WERI-Rb-1 (cell line): ENCODE measurements at regions not wholly inside any gene's neighbourhood (a gene's known extent, or its start where the extent isn't known, plus 50 kb on each side); places are given as distances from the start of the nearest gene placed in this dataset.

Source experiments
- DNase-seq: peaks from one replicate; pipeline ENCODE4 v3.0.0-alpha.2; 2020
- H3K27ac ChIP-seq: fragments of 250-450 bp; sonication (Bioruptor Pico); 2 replicates; pipeline ENCODE4 v1.5.1; 2020; ENCODE audit warnings: mild to moderate bottlenecking, moderate library complexity
- H3K27me3 ChIP-seq: fragments of 250-450 bp; sonication (Bioruptor Pico); 2 replicates; pipeline ENCODE4 v1.5.1; 2021; ENCODE audit warnings: mild to moderate bottlenecking, low read depth, moderate library complexity; ENCODE audit not compliant: insufficient read depth, severe bottlenecking
- H3K36me3 ChIP-seq: fragments of 250-450 bp; sonication (Bioruptor Pico); 2 replicates; pipeline ENCODE4 v1.5.1; 2020; ENCODE audit warnings: mild to moderate bottlenecking, moderate library complexity
- H3K4me3 ChIP-seq: 2 replicates; pipeline ENCODE4 v1.5.1; 2011; ENCODE audit warnings: low read depth, mild to moderate bottlenecking, control low read depth, low read length
- H3K9me3 ChIP-seq: fragments of 250-450 bp; sonication (Bioruptor Pico); 2 replicates; pipeline ENCODE4 v1.5.1; 2021; ENCODE audit warnings: mild to moderate bottlenecking, moderate library complexity; ENCODE audit not compliant: severe bottlenecking
- TF ChIP-seq, protein P1 (sequence below): IDR thresholded peaks from 2 replicates; pipeline ENCODE4 v1.5.1; 2011; ENCODE audit warnings: low read depth, mild to moderate bottlenecking, control low read depth, inconsistent platforms, low read length

GRCh38 chr5:60368100-60368499, 331.9 kb downstream of the DEPDC1B start:
- TF ChIP-seq, protein P1, sequence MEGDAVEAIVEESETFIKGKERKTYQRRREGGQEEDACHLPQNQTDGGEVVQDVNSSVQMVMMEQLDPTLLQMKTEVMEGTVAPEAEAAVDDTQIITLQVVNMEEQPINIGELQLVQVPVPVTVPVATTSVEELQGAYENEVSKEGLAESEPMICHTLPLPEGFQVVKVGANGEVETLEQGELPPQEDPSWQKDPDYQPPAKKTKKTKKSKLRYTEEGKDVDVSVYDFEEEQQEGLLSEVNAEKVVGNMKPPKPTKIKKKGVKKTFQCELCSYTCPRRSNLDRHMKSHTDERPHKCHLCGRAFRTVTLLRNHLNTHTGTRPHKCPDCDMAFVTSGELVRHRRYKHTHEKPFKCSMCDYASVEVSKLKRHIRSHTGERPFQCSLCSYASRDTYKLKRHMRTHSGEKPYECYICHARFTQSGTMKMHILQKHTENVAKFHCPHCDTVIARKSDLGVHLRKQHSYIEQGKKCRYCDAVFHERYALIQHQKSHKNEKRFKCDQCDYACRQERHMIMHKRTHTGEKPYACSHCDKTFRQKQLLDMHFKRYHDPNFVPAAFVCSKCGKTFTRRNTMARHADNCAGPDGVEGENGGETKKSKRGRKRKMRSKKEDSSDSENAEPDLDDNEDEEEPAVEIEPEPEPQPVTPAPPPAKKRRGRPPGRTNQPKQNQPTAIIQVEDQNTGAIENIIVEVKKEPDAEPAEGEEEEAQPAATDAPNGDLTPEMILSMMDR, result no peak
- Histone ChIP-seq H3K27me3 (no peaks in the 10 kb centered on the region), H3K36me3 (no peaks in the 10 kb centered on the region), H3K4me3 (no peak overlapping the region), H3K9me3 (no peaks in the 10 kb centered on the region), H3K27ac (no peak overlapping the region)
- DNase-seq, result no peak

DNA sequence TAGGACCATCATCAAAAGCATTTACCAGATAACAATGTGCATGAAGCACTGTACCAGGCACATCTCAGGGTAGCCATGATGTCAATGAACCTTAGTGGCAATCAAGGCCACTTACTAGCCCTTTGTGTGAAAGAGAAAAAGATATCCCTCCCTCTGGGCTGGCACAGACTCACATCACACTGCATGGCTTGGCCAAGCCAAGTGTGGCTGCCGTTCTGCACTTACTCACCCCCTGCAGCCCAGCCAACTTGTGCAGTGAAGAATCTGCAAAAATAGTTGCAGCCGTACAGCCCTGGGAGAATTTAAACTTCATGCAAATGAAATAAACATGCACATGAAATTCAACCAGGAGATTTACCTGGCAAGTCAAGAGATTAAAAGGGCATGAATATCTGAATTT, 333.5 kb downstream of the DEPDC1B start:
- TF ChIP-seq, protein P1, result no peak
- H3K36me3 ChIP-seq, result no peaks in the 10 kb centered on the region
- H3K27ac ChIP-seq, result no peak overlapping the region
- no peak for DNase-seq
- H3K4me3 ChIP-seq, result no peak overlapping the region
- H3K27me3 ChIP-seq, result no peaks in the 10 kb centered on the region
- H3K9me3 ChIP-seq, result no peaks in the 10 kb centered on the region

DNA sequence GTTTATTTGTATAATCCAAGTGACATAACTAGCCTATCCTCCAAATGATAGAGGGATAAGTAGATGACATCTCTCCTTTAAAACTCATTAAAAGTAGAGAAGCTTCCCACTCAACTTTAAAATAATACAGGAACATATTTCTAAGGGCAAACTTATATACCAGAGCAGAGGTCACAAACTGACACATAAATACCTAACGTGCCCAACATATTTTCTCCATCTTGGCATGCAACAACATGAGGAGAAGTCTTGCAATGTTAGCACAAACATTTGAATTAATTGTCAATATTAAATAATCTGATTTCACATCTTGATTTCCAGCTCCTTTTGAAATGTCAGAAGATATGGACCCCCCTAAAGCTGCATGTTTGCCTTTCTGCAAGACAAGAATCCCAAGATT, 335.0 kb downstream of the DEPDC1B start:
- TF ChIP-seq, protein P1, result no peak
- H3K27me3 ChIP-seq, result no peaks in the 10 kb centered on the region
- no peaks in the 10 kb centered on the region for H3K36me3 ChIP-seq
- no peak for DNase-seq
- no peak overlapping the region for H3K27ac ChIP-seq
- no peaks in the 10 kb centered on the region for H3K9me3 ChIP-seq
- no peak overlapping the region for H3K4me3 ChIP-seq

- TF ChIP-seq, protein P1, result no peak
- Histone ChIP-seq H3K27ac (no peak overlapping the region), H3K4me3 (no peak overlapping the region), H3K27me3 (no peaks in the 10 kb centered on the region), H3K9me3 (no peaks in the 10 kb centered on the region), H3K36me3 (no peaks in the 10 kb centered on the region)
- DNase-seq, result no peak
Measured at GRCh38 chr5:60362158-60362557, 337.8 kb downstream of the DEPDC1B start.

DNA sequence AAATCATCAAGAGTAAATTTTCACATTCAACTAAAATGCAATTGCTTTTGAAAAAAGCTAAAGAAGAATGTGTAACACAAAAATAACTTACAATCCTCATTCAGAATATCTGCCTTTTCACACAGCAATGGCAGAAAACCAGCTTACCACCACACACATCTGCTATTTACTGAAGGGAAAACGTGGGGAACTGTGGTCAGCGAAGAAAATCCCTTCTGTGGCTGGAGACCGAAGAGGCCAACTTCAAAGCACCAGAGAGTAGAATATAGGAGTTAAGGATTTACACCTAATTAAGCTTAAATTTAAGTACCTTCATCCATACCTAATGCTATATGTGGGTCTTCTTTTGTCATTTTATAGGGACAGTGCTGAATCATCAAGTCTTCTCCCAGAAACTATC, 339.6 kb downstream of the DEPDC1B start:
- Histone ChIP-seq H3K9me3 (no peaks in the 10 kb centered on the region), H3K36me3 (no peaks in the 10 kb centered on the region), H3K27ac (no peak overlapping the region), H3K4me3 (no peak overlapping the region), H3K27me3 (no peaks in the 10 kb centered on the region)
- no peak for DNase-seq
- TF ChIP-seq, protein P1, result no peak

GRCh38 chr5:60357302-60357701, 342.7 kb downstream of the DEPDC1B start:
- DNase-seq, result no peak

More at GRCh38 chr5:60357302-60357701, 342.7 kb downstream of the DEPDC1B start:
- no peaks in the 10 kb centered on the region for H3K27me3 ChIP-seq
- H3K9me3 ChIP-seq, result no peaks in the 10 kb centered on the region
- no peaks in the 10 kb centered on the region for H3K36me3 ChIP-seq
- H3K27ac ChIP-seq, result no peak overlapping the region
- TF ChIP-seq, protein P1, result no peak
- H3K4me3 ChIP-seq, result no peak overlapping the region
